Stimulated activated memory B cell treated with anti-CD40 and anti-IgM and Interleukin-4, amounts not matched to agents 10 μg/mL and 1 μg/mL and 100 μg/mL, for 72 hours (primary cell): ENCODE measurements at regions not wholly inside any gene's neighbourhood (a gene's known extent, or its start where the extent isn't known, plus 50 kb on each side); places are given as distances from the start of the nearest gene placed in this dataset.
"Not testable (repeated sequence)": the region's sequence is repeated elsewhere in the genome, so short reads cannot be mapped to it uniquely, and the experiment has no call there.

ENCODE experiments used
- ATAC-seq: fragments of 150-1000 bp; cut with Tn5 transposase; 2 replicates; pipeline ENCODE4 v1.10.0; 2021
- H3K27ac Mint-ChIP-seq: one replicate; pipeline ENCODE4 v1.8.0; 2022; ENCODE audit warnings: mild to moderate bottlenecking, mixed read lengths
- H3K27me3 Mint-ChIP-seq: one replicate; pipeline ENCODE4 v1.8.0; 2022; ENCODE audit warnings: mixed read lengths
- H3K36me3 Mint-ChIP-seq: one replicate; pipeline ENCODE4 v1.8.0; 2022; ENCODE audit warnings: mixed read lengths
- H3K4me1 Mint-ChIP-seq: one replicate; pipeline ENCODE4 v1.8.0; 2022; ENCODE audit warnings: mixed read lengths
- H3K4me3 Mint-ChIP-seq: one replicate; pipeline ENCODE4 v1.8.0; 2022; ENCODE audit warnings: mild to moderate bottlenecking, moderate library complexity, mixed read lengths
- H3K9me3 Mint-ChIP-seq: one replicate; pipeline ENCODE4 v1.8.0; 2022; ENCODE audit warnings: mixed read lengths

DNA sequence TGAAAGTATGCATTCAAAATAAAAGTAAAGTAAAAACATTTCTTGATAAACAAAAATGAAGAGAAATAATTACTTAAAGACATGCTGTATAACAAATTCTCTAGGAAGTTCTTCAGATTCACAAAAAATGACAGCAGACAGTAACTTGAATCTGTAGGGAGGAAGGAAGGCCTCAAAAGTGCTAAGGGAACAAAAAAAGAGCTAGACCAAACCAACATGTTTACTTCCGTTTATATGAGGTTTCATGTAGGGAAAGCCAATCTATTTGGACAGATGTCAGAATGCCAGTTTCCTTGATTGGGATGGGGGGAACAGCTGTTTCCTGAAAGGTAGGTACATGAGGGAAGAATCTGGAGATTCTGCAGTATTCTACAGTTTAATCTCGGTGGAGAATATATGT is 1244.5 kb downstream of the RPIA start:
- not testable (repeated sequence) for H3K4me3 Mint-ChIP-seq, H3K9me3 Mint-ChIP-seq, H3K27me3 Mint-ChIP-seq, H3K27ac Mint-ChIP-seq, ATAC-seq, H3K36me3 Mint-ChIP-seq
- H3K4me1 Mint-ChIP-seq = peaks cover 17% of the 10 kb centered on the region

DNA sequence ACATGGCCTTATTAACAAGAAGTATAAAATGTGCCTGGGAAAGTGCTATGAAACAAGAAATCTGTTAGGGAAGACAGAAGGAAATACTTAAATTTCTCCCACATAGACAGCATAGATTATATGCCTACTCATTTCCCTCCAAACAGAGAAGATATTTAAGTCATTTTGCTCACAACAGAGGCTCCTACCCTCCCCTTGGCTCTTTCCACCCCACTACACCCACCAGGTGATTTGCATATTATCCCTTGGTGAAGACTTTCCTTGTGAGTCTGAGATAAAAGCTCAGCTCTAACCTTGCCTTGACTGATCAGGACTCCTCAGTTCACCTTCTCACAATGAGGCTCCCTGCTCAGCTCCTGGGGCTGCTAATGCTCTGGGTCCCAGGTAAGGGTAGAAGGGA is 1245.1 kb downstream of the RPIA start:
- peak; percentile 17 for ATAC-seq
- H3K4me1 Mint-ChIP-seq = peaks cover 17% of the 10 kb centered on the region
- not testable (repeated sequence) for H3K4me3 Mint-ChIP-seq, H3K27ac Mint-ChIP-seq, H3K36me3 Mint-ChIP-seq, H3K9me3 Mint-ChIP-seq, H3K27me3 Mint-ChIP-seq

DNA sequence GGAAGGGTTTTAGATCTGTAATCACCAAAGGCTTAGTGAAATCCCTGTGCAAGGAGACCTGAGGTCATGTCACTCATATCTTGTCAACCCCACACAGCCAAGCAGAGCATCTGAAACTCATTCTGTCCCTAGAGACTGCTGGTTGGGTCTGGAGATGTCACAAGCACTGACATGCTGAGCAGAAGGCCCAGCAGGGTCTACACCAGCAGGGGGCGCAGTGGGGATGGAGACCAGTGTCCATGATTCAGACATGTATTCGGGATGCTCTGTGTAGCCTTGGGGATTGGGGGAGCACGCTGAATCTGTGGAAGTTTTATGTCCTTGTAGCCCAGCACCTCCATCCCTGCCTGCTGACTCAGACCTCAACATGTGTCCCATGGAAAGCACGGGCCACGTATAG is 1247.3 kb downstream of the RPIA start:
- peaks cover 17% of the 10 kb centered on the region for H3K4me1 Mint-ChIP-seq
- not testable (repeated sequence) for H3K27ac Mint-ChIP-seq, H3K4me3 Mint-ChIP-seq, H3K27me3 Mint-ChIP-seq, H3K36me3 Mint-ChIP-seq, H3K9me3 Mint-ChIP-seq
- ATAC-seq = peak; percentile 92

DNA sequence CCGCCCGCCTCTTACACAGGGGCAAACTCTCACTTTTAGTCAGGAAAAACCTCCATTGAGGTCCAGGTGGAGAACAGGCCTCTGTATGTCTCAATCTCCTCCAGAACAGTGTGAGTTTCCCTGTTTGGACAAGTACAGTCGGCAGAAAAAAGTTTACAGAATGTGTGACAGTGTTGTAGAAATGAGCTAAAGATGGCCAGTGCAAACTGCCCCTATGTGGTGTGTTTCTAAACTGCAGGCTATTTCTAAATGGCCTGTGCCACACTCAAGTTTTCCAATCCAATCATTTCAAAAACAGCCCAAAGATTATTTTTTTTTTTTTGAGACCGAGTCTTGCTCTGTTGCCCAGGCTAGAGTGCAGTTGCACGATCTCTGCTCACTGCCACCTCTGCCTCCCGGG is 1252.8 kb downstream of the RPIA start:
- ATAC-seq, H3K27me3 Mint-ChIP-seq, H3K9me3 Mint-ChIP-seq, H3K36me3 Mint-ChIP-seq, H3K4me1 Mint-ChIP-seq, H3K4me3 Mint-ChIP-seq, H3K27ac Mint-ChIP-seq: not testable (repeated sequence)

DNA sequence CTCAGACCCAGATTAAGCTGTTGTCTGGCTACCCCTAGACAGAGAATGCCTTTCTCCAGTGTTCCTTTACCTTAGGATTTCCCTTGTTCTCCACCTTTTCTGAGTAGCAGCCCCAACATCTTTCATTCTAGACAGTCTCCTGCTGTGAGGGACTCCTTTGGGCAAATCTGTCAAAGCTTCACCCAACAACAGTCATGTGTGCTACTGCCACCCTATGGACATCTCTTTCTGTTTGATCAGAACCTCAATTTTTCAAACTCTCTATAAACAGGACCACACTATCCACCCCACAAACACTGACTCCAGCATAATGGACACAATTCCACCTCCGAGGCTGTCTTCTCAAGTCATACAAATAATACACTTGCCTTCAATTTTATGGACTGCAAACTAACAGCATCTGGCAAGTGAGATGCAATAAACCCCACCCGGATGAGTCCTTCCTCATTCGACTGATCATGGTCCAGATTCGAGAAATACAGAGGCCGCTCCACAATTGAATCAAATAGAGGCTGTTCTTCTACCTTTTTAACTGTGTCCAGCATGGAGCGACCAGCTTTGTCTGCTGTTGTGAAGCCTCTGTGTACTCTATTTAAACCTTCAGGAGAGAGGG is 1253.6 kb downstream of the RPIA start:
- H3K27ac Mint-ChIP-seq, H3K9me3 Mint-ChIP-seq, H3K4me1 Mint-ChIP-seq, H3K4me3 Mint-ChIP-seq, H3K27me3 Mint-ChIP-seq, ATAC-seq, H3K36me3 Mint-ChIP-seq: not testable (repeated sequence)

GRCh38 chr2:89947208-89947815 is 1255.8 kb downstream of the RPIA start:
- not testable (repeated sequence) for H3K36me3 Mint-ChIP-seq

DNA sequence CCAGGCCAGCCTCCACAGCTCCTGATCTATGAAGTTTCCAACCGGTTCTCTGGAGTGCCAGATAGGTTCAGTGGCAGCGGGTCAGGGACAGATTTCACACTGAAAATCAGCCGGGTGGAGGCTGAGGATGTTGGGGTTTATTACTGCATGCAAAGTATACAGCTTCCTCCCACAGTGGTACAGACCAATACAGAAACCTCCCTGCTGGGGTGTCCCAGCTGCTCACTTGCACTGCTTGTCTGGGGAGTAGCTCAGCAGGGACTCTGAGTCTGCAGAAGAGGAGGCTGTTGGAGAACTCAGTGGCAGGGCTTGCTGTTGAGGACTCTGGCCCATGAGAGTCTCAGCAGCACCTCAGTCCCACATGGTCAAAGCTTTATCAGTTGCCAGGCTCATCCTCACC is 1256.6 kb downstream of the RPIA start:
- H3K9me3 Mint-ChIP-seq, H3K36me3 Mint-ChIP-seq, H3K4me1 Mint-ChIP-seq, H3K27me3 Mint-ChIP-seq, H3K27ac Mint-ChIP-seq, H3K4me3 Mint-ChIP-seq: not testable (repeated sequence)
- ATAC-seq = peak; percentile 72

More at GRCh38 chr2:89947208-89947815, 1255.8 kb downstream of the RPIA start:
- not testable (repeated sequence) for H3K27me3 Mint-ChIP-seq, H3K27ac Mint-ChIP-seq, H3K4me1 Mint-ChIP-seq, H3K9me3 Mint-ChIP-seq, H3K4me3 Mint-ChIP-seq
- peak; percentile 34 for ATAC-seq

DNA sequence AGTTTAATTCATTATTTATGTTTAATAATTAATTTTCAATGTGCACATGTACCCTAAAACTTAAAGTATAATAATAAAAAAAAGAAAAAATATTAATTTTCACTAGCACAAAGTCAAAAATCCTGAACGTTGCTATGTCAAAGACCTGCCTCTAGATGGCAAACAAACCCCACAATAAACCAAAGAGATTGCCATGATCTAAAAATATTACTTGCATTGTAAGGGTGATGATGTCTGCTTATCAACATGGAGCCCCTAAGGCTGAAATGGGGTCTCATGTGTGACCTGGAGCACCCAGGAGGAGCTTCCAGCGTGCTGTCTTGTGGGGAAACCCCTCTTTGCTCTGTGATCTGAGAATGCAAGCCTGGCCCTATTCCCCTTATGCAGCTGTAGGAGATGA is 1259.3 kb downstream of the RPIA start:
- H3K27ac Mint-ChIP-seq, H3K4me3 Mint-ChIP-seq, H3K36me3 Mint-ChIP-seq, H3K9me3 Mint-ChIP-seq, H3K27me3 Mint-ChIP-seq, H3K4me1 Mint-ChIP-seq, ATAC-seq: not testable (repeated sequence)

- not testable (repeated sequence) for H3K27ac Mint-ChIP-seq, H3K9me3 Mint-ChIP-seq, H3K4me3 Mint-ChIP-seq, H3K36me3 Mint-ChIP-seq, H3K27me3 Mint-ChIP-seq, H3K4me1 Mint-ChIP-seq, ATAC-seq
These were observed 1265.8 kb downstream of the RPIA start for GRCh38 chr2:89957236-89957635.

GRCh38 chr2:89959729-89960378 is 1268.4 kb downstream of the RPIA start:
- not testable (repeated sequence) for H3K27ac Mint-ChIP-seq, H3K9me3 Mint-ChIP-seq, H3K4me1 Mint-ChIP-seq, H3K4me3 Mint-ChIP-seq, H3K27me3 Mint-ChIP-seq, H3K36me3 Mint-ChIP-seq
- ATAC-seq = peak; percentile 55

DNA sequence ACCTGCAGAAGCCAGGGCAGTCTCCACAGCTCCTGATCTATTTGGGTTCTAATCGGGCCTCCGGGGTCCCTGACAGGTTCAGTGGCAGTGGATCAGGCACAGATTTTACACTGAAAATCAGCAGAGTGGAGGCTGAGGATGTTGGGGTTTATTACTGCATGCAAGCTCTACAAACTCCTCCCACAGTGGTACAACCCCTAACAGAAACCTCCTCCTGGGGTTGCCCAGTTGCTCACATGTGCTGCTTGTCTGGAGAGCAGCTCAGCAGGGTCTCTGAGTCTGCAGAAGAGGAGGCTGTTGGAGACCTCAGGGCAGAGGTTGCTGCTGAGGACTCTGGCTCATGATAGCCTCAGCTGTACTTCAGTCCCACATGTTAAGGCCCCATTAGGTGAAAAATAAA is 1269.1 kb downstream of the RPIA start:
- not testable (repeated sequence) for H3K27ac Mint-ChIP-seq, ATAC-seq, H3K36me3 Mint-ChIP-seq, H3K27me3 Mint-ChIP-seq, H3K4me1 Mint-ChIP-seq, H3K4me3 Mint-ChIP-seq, H3K9me3 Mint-ChIP-seq

GRCh38 chr2:89968567-89968966 is 1277.1 kb downstream of the RPIA start:
- not testable (repeated sequence) for H3K27me3 Mint-ChIP-seq, H3K36me3 Mint-ChIP-seq, H3K9me3 Mint-ChIP-seq, H3K4me1 Mint-ChIP-seq, H3K4me3 Mint-ChIP-seq, H3K27ac Mint-ChIP-seq
- ATAC-seq = peak; percentile 78

DNA sequence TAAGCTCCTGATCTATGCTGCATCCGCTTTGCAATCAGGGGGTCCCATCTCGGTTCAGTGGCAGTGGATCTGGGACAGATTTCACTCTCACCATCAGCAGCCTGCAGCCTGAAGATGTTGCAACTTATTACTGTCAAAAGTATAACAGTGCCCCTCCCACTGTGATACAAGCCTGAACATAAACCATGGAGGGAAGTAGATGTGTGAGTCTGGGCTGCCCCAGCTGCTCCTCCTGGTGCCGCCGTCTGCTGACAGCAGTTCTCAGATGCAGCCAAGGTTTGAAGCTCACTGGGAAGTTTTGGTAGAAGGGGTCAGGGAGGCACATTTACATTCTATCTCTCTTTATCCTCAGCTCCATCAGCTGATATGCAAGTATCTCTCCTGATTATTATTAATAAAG is 1277.7 kb downstream of the RPIA start:
- not testable (repeated sequence) for H3K27me3 Mint-ChIP-seq, H3K36me3 Mint-ChIP-seq, H3K9me3 Mint-ChIP-seq, H3K4me3 Mint-ChIP-seq, H3K4me1 Mint-ChIP-seq, H3K27ac Mint-ChIP-seq
- peak; percentile 67 for ATAC-seq

- H3K9me3 Mint-ChIP-seq, H3K36me3 Mint-ChIP-seq, H3K27ac Mint-ChIP-seq, H3K4me1 Mint-ChIP-seq, H3K27me3 Mint-ChIP-seq, H3K4me3 Mint-ChIP-seq, ATAC-seq: not testable (repeated sequence)
These were observed 1282.4 kb downstream of the RPIA start for GRCh38 chr2:89973849-89974248.

GRCh38 chr2:89979826-89980537 is 1288.5 kb downstream of the RPIA start:
- ATAC-seq, H3K27me3 Mint-ChIP-seq, H3K4me1 Mint-ChIP-seq, H3K9me3 Mint-ChIP-seq, H3K4me3 Mint-ChIP-seq, H3K27ac Mint-ChIP-seq, H3K36me3 Mint-ChIP-seq: not testable (repeated sequence)

DNA sequence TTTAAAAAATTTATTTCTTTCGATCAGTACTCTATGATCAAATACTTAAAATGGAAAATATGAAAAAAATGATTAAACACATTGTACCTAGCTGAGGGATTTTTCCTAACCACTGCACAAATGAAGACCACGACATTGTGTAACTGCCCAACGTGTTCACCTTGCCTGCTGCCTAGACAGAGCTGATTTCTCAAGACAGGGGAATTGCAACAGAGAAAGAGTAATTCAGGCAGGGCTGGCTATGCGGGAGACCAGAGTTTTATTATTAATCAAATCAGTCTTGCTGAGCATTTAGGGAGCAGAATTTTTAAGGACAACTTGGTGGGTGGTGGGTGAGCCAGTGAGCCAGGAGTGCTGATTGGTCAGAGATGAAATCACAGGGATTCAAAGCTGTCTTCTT is 1290.8 kb downstream of the RPIA start:
- not testable (repeated sequence) for H3K27ac Mint-ChIP-seq, ATAC-seq, H3K27me3 Mint-ChIP-seq, H3K4me1 Mint-ChIP-seq, H3K9me3 Mint-ChIP-seq, H3K36me3 Mint-ChIP-seq, H3K4me3 Mint-ChIP-seq
